ENCODE measurements at regions not wholly inside any gene's neighbourhood (a gene's known extent, or its start where the extent isn't known, plus 50 kb on each side); places are given as distances from the start of the nearest gene placed in this dataset.

DNA sequence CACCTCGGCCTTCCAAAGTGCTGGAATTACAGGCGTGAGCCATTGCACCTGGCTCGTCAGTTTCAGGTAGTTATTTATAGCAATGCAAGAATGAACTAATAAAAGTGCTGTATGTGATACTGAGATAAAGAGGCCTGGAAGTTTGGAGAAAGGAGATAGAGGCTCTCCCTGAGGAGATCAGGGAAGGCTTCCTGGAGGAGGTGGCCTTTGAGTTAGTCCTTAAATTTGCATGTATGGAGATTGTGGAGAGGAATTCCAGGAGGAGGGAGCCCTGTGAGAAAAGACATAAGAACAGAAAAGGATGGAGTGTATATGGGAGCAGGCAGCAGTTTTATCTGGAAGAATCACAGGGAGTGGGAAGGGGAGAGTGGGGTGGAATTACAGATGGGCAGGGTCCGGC is 276.6 kb upstream of the EEF2KMT start:
- no peak overlapping the region for H3K27ac ChIP-seq
- no peaks in the 10 kb centered on the region for H3K9me3 ChIP-seq
- no peaks in the 10 kb centered on the region for H3K27me3 ChIP-seq
- no peaks in the 10 kb centered on the region for H3K36me3 ChIP-seq
- ATAC-seq (ENCODE audit: low FRiP score in 2 of 2) = no peak
- TF ChIP-seq POLR2AphosphoS5 (IDR thresholded peaks at IDR 0.05) = no peak
- TF ChIP-seq POLR2A (IDR thresholded peaks at IDR 0.05) = no peak
- TF ChIP-seq EP300 (IDR thresholded peaks at IDR 0.05) = no peak
- TF ChIP-seq, protein P1, sequence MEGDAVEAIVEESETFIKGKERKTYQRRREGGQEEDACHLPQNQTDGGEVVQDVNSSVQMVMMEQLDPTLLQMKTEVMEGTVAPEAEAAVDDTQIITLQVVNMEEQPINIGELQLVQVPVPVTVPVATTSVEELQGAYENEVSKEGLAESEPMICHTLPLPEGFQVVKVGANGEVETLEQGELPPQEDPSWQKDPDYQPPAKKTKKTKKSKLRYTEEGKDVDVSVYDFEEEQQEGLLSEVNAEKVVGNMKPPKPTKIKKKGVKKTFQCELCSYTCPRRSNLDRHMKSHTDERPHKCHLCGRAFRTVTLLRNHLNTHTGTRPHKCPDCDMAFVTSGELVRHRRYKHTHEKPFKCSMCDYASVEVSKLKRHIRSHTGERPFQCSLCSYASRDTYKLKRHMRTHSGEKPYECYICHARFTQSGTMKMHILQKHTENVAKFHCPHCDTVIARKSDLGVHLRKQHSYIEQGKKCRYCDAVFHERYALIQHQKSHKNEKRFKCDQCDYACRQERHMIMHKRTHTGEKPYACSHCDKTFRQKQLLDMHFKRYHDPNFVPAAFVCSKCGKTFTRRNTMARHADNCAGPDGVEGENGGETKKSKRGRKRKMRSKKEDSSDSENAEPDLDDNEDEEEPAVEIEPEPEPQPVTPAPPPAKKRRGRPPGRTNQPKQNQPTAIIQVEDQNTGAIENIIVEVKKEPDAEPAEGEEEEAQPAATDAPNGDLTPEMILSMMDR (IDR thresholded peaks at IDR 0.05) = no peak
- no peak overlapping the region for H3K4me3 ChIP-seq
- H3K4me1 ChIP-seq = no peaks in the 10 kb centered on the region
- 68 to 88% methylated on average over 4 of the region's 4 CpGs for WGBS, 2 donors
- no peak for DNase-seq

GRCh38 chr16:5367951-5368350 is 270.4 kb upstream of the EEF2KMT start:
- H3K4me3 ChIP-seq = no peak overlapping the region
- H3K27ac ChIP-seq = no peak overlapping the region
- H3K4me1 ChIP-seq = no peaks in the 10 kb centered on the region
- no peaks in the 10 kb centered on the region for H3K27me3 ChIP-seq
- TF ChIP-seq POLR2AphosphoS5 (IDR thresholded peaks at IDR 0.05) (no peak), EP300 (IDR thresholded peaks at IDR 0.05) (no peak), POLR2A (IDR thresholded peaks at IDR 0.05) (no peak)
- TF ChIP-seq, protein P1 (IDR thresholded peaks at IDR 0.05) = no peak
- WGBS, 2 donors = 93 to 95% methylated on average over 7 of the region's 7 CpGs
- DNase-seq = no peak
- H3K9me3 ChIP-seq = no peaks in the 10 kb centered on the region
- ATAC-seq (ENCODE audit: low FRiP score in 2 of 2) = no peak
- no peaks in the 10 kb centered on the region for H3K36me3 ChIP-seq

DNA sequence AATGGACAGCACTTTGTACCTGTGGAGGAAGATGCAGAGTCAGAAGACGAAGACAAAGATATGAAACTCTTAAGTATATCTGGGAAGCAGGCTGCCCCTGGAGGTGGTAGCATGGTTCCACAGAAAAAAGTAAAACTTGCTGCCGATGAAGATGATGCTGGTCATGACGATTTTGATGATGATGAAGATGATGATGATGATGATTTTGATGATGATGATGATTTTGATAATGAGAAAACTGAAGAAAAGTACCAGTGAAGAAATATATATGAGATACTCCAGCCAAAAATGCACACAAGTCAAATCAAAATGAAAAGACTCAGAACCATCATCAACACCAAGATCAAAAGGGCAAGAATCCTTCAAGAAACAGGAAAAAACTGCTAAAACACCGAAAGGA is 268.5 kb upstream of the EEF2KMT start:
- H3K27ac ChIP-seq = no peak overlapping the region
- H3K9me3 ChIP-seq = no peaks in the 10 kb centered on the region
- 65 to 71% methylated on average over 4 of the region's 4 CpGs for WGBS, 2 donors
- DNase-seq = no peak
- TF ChIP-seq EP300 (IDR thresholded peaks at IDR 0.05) (no peak), POLR2A (IDR thresholded peaks at IDR 0.05) (no peak)
- TF ChIP-seq, protein P1 (IDR thresholded peaks at IDR 0.05) = no peak
- H3K27me3 ChIP-seq = no peaks in the 10 kb centered on the region
- no peak overlapping the region for H3K4me3 ChIP-seq
- H3K4me1 ChIP-seq = no peaks in the 10 kb centered on the region
- H3K36me3 ChIP-seq = no peaks in the 10 kb centered on the region
- ATAC-seq (ENCODE audit: low FRiP score in 2 of 2) = no peak

- ATAC-seq (ENCODE audit: low FRiP score in 2 of 2) (no peak), DNase-seq (no peak)
- Histone ChIP-seq H3K27me3 (no peaks in the 10 kb centered on the region), H3K27ac (no peak overlapping the region), H3K4me3 (no peak overlapping the region), H3K4me1 (no peaks in the 10 kb centered on the region), H3K36me3 (no peaks in the 10 kb centered on the region), H3K9me3 (no peaks in the 10 kb centered on the region)
- WGBS, 2 donors = 69 to 80% methylated on average over 5 of the region's 5 CpGs
- TF ChIP-seq EP300 (IDR thresholded peaks at IDR 0.05) (no peak), POLR2A (IDR thresholded peaks at IDR 0.05) (no peak), POLR2AphosphoS5 (IDR thresholded peaks at IDR 0.05) (no peak)
- TF ChIP-seq, protein P1 (IDR thresholded peaks at IDR 0.05) = no peak
Measured at GRCh38 chr16:5364186-5364585, 266.6 kb upstream of the EEF2KMT start.

DNA sequence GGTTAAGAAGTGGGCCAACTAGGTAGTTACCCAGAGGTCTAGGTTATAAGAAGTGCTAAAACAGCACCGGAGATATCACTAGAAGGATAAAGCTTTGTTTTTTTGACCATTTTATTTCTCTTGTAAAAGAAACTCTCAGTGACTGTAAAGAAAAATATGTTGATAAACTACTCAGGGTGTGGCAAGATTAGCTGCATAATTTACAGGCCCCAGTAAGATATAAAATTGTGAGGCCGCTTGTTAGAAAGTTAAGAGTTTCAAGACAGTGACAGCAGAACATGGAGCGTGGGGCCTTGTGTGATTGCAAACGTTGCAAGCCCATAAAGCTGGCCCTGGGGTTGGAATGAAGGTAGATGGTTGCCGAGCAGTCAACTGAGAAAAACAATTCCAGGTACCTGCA is 263.7 kb upstream of the EEF2KMT start:
- 78 to 82% methylated on average over 5 of the region's 5 CpGs for WGBS, 2 donors
- no peak overlapping the region for H3K27ac ChIP-seq
- no peak for TF ChIP-seq EP300 (IDR thresholded peaks at IDR 0.05)
- TF ChIP-seq, protein P1 (IDR thresholded peaks at IDR 0.05) = no peak
- ATAC-seq (ENCODE audit: low FRiP score in 2 of 2) (no peak), DNase-seq (no peak)
- H3K4me1 ChIP-seq = no peaks in the 10 kb centered on the region
- H3K9me3 ChIP-seq = no peaks in the 10 kb centered on the region
- no peaks in the 10 kb centered on the region for H3K36me3 ChIP-seq
- H3K27me3 ChIP-seq = no peaks in the 10 kb centered on the region
- no peak overlapping the region for H3K4me3 ChIP-seq
